Hematopoietic multipotent progenitor cell (in vitro differentiated cells): ENCODE measurements at regions not wholly inside any gene's neighbourhood (a gene's known extent, or its start where the extent isn't known, plus 50 kb on each side); places are given as distances from the start of the nearest gene placed in this dataset.
A peak's percentile ranks its signal among the peaks of the same experiment; 100 is the strongest.
"Not testable (repeated sequence)": the region's sequence is repeated elsewhere in the genome, so short reads cannot be mapped to it uniquely, and the experiment has no call there.

Experiments used
- DNase-seq, 3 donors: peaks; one replicate each; pipeline ENCODE4 v3.0.0-alpha.2; 2011 to 2015; ENCODE audit warnings: low read depth in 2 of 3, low spot score in 2 of 3

GRCh38 chr4:27620886-27621285, 760.2 kb downstream of the STIM2 start:
- no peak for DNase-seq

- no peak for DNase-seq
These were observed 764.1 kb downstream of the STIM2 start for GRCh38 chr4:27624749-27625148.

- DNase-seq, result no peak
These were observed 768.0 kb downstream of the STIM2 start for GRCh38 chr4:27628609-27629008.

GRCh38 chr4:27629532-27630225, 769.0 kb downstream of the STIM2 start:
- DNase-seq, result no peak

GRCh38 chr4:27635936-27636913, 775.6 kb downstream of the STIM2 start:
- DNase-seq, result no peak

- DNase-seq, result no peak
These were observed 777.7 kb downstream of the STIM2 start for GRCh38 chr4:27638163-27638915.

- DNase-seq, result no peak
These were observed 782.5 kb downstream of the STIM2 start for GRCh38 chr4:27643101-27643500.

- DNase-seq, result no peak
These were observed 787.8 kb downstream of the STIM2 start for GRCh38 chr4:27648416-27648815.

GRCh38 chr4:27662426-27662825, 801.8 kb downstream of the STIM2 start:
- no peak for DNase-seq

GRCh38 chr4:27666943-27667342, 806.3 kb downstream of the STIM2 start:
- no peak for DNase-seq

- DNase-seq, result no peak
These were observed 807.4 kb downstream of the STIM2 start for GRCh38 chr4:27668001-27668400.

GRCh38 chr4:27678027-27678426, 817.4 kb downstream of the STIM2 start:
- no peak for DNase-seq

- DNase-seq, result peak in 2 of 3 donors; percentile 15 to 55
These were observed 824.0 kb downstream of the STIM2 start for GRCh38 chr4:27684610-27685011.

- no peak for DNase-seq
These were observed 824.5 kb downstream of the STIM2 start for GRCh38 chr4:27685091-27685490.

- no peak for DNase-seq
These were observed 825.3 kb downstream of the STIM2 start for GRCh38 chr4:27685947-27686346.

GRCh38 chr4:27692158-27692557, 831.5 kb downstream of the STIM2 start:
- peak in 1 of 3 donors; percentile 44 for DNase-seq

GRCh38 chr4:27692868-27693634, 832.4 kb downstream of the STIM2 start:
- no peak for DNase-seq

GRCh38 chr4:27696257-27696656, 835.6 kb downstream of the STIM2 start:
- not testable (repeated sequence) for DNase-seq

GRCh38 chr4:27701606-27702005, 841.0 kb downstream of the STIM2 start:
- DNase-seq, result no peak

GRCh38 chr4:27702730-27703431, 842.2 kb downstream of the STIM2 start:
- DNase-seq, result no peak
